HG02981 (cell line): ENCODE measurements at regions not wholly inside any gene's neighbourhood (a gene's known extent, or its start where the extent isn't known, plus 50 kb on each side); places are given as distances from the start of the nearest gene placed in this dataset.
"Not testable (repeated sequence)": the region's sequence is repeated elsewhere in the genome, so short reads cannot be mapped to it uniquely, and the experiment has no call there.

ENCODE experiments used
- ATAC-seq: cut with Tn5 transposase; IDR thresholded peaks from one replicate; pipeline ENCODE4 v1.9.1; 2021; ENCODE audit warnings: mild to moderate bottlenecking, moderate library complexity; ENCODE audit not compliant: unreplicated experiment

DNA sequence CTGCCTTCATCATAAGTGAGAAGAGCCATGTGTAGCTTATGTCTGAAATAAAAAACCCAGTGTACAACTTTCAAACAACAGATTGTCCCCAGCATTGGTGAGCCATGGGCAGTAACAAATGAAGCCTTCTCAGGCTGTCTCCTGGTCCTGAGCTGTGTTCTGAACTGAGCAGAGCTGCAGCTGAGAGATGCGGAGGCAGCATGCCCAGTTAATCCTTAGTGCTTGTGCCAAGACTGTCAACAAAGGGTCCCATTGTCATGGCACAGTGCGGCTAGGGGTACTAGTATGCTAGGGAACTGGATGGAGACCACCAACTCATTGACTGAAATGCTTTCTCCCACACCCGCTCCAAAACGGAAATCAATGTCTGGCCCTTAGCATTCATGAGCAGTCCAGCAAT is 154.3 kb downstream of the RMST start:
- ATAC-seq, result no peak

DNA sequence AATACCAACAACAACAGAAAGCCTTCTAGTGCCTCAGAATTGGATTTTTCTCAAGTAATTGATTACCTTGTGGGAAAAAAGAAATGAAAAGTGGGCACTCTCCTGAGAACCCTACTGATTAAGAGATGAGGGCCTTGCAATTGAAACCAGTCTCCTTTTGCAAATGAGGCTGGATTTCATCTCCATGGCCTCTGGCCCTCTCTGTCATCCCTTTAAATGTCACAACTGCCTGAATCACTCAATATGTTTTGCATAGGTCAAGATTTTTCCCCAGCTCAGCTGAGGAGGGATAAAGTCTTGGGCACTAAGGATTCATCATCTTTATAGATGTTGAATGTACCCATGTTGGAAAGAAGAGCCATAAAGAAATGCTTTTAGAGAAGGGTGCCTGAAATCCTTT is 166.4 kb downstream of the RMST start:
- ATAC-seq, result no peak

DNA sequence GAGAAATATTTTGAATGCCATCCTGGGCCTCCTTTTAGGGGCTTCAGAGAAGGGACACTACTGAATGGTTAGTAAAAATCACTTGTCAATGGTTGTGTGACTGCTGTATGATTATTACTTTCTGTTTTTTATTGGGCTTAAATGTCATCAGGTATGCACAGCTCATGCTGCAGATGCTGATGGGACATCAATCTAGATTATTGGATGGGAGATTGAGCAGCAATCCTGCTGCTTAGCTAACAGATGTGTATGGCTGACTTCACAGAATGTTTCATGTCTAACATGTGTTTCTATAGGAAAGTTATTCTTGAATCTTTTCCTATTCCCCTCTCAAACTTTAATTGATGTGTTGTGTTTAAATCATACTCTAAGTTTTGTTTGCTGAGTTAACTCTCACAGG is 166.8 kb downstream of the RMST start:
- no peak for ATAC-seq

DNA sequence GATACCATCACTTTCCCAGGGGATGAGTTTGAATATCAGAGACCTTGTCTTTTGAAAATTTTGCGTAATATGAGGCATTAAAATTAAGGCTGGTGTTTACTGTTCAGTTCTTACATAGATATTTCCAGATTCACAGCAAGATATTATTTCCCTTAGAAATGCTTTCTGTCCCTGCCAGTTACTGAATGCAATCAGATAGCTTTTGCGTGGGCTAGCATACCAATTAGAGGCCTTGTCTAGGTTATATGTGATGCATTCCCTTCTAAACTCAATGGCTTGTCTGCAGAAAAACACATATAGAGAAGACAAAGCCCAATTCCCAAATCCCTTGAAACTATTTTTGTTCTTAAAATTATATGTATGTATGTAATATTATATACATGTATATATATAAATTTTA is 167.8 kb downstream of the RMST start:
- no peak for ATAC-seq

DNA sequence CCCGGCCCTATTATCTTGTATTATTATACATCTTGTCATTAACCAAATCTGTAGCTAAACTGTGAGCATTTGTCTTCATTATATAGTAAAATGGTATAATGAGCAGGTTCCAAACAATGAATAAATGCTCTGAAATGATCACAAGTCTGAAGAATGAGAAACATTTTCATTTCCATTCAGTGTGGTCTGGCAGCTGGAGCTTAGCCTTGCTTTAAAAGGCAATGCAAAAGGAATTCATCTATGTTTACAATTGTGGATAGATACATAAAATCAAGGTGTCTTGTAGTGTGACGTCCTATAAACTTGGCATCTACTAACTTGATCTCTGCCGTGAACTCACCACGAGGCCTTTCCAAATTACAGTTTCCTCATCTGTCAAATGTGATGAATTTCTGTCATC is 168.3 kb downstream of the RMST start:
- no peak for ATAC-seq

DNA sequence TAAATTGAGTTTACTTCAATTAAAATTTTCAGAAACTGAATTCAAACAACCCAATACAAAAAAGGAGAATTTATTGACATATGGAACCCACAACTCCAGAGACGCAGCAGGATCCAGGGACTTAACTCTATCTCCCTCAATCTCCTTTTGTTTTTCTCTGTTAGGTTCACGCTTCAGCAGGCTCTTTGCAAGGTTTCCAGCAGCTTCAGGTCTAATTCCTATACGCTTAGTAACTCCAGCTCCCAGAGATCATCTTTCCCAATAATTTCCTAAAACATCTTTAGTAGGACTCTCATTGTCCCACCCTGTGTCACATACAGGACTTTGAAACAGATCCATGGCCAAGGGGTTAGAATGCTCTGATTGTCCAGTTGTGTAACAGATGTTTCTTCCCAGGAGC is 175.2 kb downstream of the RMST start:
- no peak for ATAC-seq

DNA sequence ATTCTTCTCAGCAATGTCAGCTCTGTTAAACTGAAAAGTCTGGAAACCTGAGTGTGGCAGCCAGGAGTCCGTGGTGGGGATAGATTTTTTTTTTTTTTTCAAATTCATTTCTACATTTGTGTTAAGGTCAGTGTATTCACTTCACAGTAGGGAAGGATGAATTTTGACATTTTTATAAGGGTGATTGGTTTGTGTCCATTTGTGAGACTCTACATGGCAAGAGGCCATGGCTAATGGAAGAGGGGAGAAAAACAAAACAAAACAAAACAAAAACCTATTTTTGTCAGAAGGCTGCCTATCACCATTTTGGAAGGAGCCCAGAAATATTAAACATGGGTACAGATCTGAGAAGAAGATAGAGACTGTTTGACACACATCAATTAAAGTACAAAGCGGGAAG is 176.1 kb downstream of the RMST start:
- ATAC-seq, result no peak

- ATAC-seq, result no peak
Observed at GRCh38 chr12:97639702-97640101, 177.1 kb downstream of the RMST start.

DNA sequence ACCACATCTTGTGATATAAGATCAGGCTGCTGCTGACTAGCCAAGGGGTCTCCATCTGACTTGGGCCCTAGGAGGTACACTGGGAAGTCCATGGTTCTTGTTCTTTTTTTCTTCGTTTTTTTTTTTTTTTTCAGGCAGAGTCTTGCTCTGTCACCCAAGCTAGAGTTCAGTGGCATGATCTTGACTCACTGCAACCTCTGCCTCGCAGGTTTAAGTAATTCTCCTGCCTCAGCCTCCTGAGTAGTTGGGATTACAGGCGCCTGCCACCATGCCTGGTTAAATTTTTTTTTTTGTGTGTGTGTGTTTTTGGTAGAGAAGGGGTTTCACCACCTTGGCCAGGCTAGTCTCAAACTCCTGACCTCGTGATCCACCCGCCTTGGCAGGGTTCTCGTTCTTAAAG is 178.2 kb downstream of the RMST start:
- ATAC-seq, result no peak

DNA sequence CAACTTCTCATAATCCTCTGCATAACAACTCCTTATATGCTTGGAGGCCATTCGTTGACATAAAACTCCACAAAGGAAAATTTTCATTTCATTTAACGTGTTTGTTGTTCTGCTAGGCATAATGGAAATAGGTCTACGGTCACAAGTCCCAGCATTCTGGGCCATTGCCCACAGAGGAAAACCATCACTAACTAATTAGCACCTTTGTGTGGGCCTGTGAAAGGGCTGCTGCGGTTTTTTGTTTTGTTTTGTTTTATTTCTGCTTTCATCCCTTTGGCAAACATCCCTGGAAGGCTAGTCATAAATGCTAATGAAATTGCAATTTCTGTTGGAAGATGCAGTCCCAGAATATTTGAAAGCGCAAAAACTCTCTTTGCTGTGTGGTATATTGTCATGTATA is 180.3 kb downstream of the RMST start:
- ATAC-seq, result no peak

DNA sequence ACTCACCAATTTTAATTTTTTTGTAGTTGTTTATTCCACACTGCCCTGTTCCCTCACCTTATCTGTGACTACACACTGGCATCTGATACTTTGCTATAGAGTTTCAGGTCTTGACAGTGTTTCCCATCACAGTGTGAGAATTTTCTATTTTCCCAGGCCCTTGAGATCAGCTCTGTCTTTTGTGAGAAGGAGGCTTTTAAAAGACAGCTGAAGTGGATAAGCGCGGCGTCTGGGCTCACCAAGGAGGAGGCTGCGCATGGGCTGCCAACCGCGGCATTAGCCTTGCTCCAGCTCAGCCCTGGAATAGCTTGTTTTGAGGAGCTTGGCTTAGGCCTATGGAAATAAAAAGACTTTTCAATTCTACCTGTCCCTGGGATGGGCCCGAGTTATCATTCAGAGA is 181.3 kb downstream of the RMST start:
- no peak for ATAC-seq

DNA sequence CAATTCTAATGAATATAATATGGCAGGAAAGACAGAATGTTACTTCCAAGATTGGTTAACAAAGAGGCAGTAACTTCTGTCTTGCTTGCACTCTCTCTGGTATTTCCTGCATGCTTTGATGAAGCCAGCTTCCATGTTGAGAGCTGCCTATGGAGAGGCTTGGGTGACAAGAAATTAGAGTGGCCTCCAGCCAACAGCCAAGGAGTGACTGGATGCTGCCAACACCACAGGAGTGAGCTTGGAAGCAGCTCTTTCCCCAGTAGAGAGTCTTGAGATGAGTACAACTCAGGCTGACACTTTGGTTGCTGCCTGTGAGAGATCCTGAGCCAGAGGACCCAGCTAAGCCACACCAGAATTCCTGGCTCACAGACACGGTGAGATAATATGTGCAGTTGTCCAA is 183.1 kb downstream of the RMST start:
- ATAC-seq, result no peak

DNA sequence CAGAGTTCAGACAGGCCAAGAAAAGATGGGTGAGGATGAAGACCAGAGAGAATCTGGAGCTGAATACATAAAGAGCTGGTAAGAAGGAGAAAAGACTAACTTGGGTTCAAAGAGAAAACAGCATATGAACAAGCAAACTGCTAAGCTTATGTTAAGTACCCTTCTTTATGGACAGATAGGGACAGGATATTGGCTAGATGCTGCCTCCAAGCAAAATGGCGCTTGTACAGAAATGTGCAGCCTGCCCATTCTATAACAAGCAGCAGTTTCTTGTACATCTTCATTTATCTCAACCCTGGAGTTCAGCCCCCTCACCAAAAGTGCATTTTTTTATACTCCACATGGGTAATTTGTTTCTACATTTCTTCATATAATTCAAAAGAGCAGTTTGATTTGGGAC is 184.5 kb downstream of the RMST start:
- ATAC-seq, result no peak

DNA sequence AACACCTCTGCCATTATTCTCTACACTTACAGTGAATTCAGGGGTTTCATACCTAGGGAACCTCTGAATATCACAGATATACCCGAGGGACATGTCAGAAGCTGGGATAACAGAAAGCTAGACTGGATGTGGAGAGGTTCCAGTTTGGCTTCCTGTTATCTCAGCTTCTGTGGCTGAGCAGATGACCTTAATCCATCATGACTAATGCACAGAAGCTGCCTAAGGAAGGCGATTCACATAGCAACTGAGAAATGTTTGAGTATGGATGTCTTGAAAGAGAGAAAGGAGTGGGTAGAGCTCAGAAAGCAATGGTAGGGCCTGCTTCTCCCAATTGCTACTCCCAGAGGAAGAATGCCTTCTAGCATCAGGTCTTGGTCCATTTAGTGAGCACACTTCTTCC is 187.6 kb downstream of the RMST start:
- no peak for ATAC-seq

DNA sequence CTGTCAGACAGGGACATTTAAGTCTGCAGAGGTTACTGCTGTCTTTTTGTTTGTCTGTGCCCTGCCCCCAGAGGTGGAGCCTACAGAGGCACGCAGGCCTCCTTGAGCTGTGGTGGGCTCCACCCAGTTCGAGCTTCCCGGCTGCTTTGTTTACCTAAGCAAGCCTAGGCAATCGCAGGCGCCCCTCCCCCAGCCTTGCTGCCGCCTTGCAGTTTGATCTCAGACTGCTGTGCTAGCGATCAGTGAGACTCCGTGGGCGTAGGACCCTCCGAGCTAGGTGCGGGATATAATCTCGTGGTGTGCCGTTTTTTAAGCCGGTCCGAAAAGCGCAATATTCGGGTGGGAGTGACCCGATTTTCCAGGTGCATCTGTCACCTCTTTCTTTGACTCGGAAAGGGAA is 193.9 kb downstream of the RMST start:
- not testable (repeated sequence) for ATAC-seq

GRCh38 chr12:97659117-97659880 is 196.7 kb downstream of the RMST start:
- ATAC-seq, result no peak

- ATAC-seq, result no peak
Observed at GRCh38 chr12:97666263-97666662, 203.7 kb downstream of the RMST start.

DNA sequence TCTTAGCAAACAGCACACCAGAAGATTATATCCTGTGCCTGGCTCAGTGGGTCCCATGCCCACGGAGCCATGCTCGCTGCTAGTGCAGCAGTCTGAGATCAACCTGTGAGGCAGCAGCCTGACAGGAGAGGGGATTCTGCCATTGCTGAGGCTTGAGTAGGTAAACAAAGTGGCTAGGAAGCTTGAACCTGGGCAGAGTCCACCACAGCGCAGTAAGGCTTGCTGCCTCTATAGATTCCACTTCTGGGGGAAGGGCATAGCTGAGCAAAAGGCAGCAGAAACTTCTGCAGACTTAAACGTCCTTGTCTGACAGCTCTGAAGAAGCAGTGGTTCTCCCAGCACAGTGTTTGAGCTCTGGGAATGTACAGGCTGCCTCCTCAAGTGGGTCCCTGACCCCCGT is 210.3 kb downstream of the RMST start:
- ATAC-seq, result no peak

DNA sequence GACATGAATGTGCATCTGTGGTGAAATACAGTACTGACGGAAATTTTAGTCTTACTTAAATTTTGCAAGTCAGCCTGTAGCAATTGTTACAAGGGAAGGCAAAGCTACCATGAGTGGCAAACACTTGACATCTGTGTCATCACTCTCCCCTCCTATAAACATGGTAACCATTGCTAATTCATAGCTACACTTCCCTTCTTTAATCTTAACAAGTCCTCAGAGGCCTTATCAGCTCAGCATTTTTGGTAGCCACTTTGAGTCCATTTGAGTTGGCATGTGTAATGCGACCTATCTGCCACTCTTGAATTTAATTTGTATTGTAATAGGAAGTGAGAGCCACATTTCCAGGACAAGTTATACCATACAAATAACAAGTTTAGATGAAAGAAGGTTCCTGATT is 218.1 kb downstream of the RMST start:
- no peak for ATAC-seq

GRCh38 chr12:97681612-97682504 is 219.3 kb downstream of the RMST start:
- ATAC-seq, result no peak

DNA sequence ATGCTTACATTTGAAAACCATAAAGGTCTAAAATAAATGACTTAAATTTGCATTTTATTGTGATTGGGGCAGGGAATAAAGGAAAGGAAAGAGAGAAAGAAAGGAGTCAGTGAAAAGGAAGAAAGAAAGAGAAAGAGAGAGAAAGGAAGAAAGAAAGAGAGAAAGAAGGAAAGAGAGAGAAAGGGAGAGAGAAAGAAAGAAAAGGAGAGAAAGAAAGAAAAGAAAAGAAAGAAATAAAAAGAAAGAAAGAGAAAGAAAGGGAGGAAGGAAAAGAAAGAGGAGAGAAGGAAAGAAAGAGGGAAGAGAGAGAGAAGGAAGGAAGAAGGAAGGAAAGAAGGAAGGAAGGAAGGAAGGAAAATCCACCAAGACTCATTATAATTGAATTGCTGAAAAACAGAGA is 222.8 kb downstream of the RMST start:
- ATAC-seq, result no peak

DNA sequence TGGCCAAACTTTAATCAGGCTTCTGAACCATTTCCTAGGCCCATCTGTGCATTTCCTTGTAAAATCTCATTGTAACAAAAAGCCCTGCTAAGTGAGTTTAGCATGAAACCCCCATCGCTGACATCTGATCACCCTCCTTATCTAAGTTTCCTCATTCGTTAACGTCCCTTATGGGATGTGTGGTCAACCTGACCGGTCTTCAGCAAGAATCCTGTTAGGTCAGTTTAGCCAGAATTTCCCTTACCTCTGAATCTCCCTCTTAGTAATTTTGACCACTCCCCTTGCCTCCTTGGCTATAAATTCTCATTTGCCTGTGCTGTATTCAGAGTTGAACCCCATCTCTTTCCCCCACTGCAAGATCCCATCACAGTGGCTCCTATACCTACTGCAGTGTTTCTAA is 239.3 kb downstream of the RMST start:
- no peak for ATAC-seq
